OCI-LY1 (cell line): ENCODE measurements at regions not wholly inside any gene's neighbourhood (a gene's known extent, or its start where the extent isn't known, plus 50 kb on each side); places are given as distances from the start of the nearest gene placed in this dataset.

Experiments
- H2AFZ ChIP-seq: fragments of 200-600 bp; sonication (generic), shearing (Covaris generic); 2 replicates; pipeline ENCODE4 v1.6.0; 2014; ENCODE audit warnings: antibody characterized with exemption, mild to moderate bottlenecking, low read length
- H3F3A ChIP-seq: fragments of 200-600 bp; sonication (generic), shearing (Covaris generic); 2 replicates; pipeline ENCODE4 v1.6.0; 2014; ENCODE audit warnings: mild to moderate bottlenecking, antibody characterized with exemption, low read length, moderate library complexity; ENCODE audit not compliant: insufficient read depth
- H3K27ac ChIP-seq: fragments of 200-600 bp; sonication (generic); 2 replicates; pipeline ENCODE4 v1.5.1; 2014; ENCODE audit warnings: low read length, mixed run types, mild to moderate bottlenecking, low read depth; ENCODE audit not compliant: poor library complexity, severe bottlenecking
- H3K27me3 ChIP-seq: fragments of 200-600 bp; sonication (generic); 2 replicates; pipeline ENCODE4 v1.6.0; 2014; ENCODE audit warnings: antibody characterized with exemption, mild to moderate bottlenecking, low read length, moderate library complexity; ENCODE audit not compliant: insufficient read depth
- H3K36me3 ChIP-seq: fragments of 200-600 bp; sonication (generic); 2 replicates; pipeline ENCODE4 v1.6.1; 2014; ENCODE audit warnings: mild to moderate bottlenecking, antibody characterized with exemption, low read length, moderate library complexity, mixed read lengths; ENCODE audit not compliant: insufficient read depth
- H3K4me1 ChIP-seq: fragments of 200-600 bp; sonication (generic); 2 replicates; pipeline ENCODE4 v1.5.1; 2014; ENCODE audit warnings: mild to moderate bottlenecking, low read length, moderate library complexity; ENCODE audit not compliant: insufficient read depth, severe bottlenecking
- H3K4me2 ChIP-seq: fragments of 200-600 bp; sonication (generic), shearing (Covaris generic); 2 replicates; pipeline ENCODE4 v1.6.1; 2014; ENCODE audit warnings: low read length
- H3K4me3 ChIP-seq: fragments of 200-600 bp; sonication (generic); 2 replicates; pipeline ENCODE4 v1.5.1; 2014; ENCODE audit warnings: low read length, low read depth, mild to moderate bottlenecking, mixed read lengths; ENCODE audit not compliant: poor library complexity, severe bottlenecking
- H3K79me2 ChIP-seq: fragments of 200-600 bp; shearing (Covaris generic); 2 replicates; pipeline ENCODE4 v1.6.1; 2016; ENCODE audit warnings: mixed run types, low read length, mixed read lengths; ENCODE audit not compliant: insufficient read depth
- H3K9ac ChIP-seq: fragments of 200-600 bp; sonication (generic), shearing (Covaris generic); 2 replicates; pipeline ENCODE4 v1.6.1; 2014; ENCODE audit warnings: mild to moderate bottlenecking, low read length, mixed read lengths
- H3K9me2 ChIP-seq: fragments of 200-600 bp; sonication (generic), shearing (Covaris generic); 2 replicates; pipeline ENCODE4 v1.6.1; 2014; ENCODE audit warnings: low read depth, mild to moderate bottlenecking, low read length, mixed read lengths
- H3K9me3 ChIP-seq: fragments of 200-600 bp; shearing (Covaris generic); 2 replicates; pipeline ENCODE4 v1.6.1; 2014; ENCODE audit warnings: low read length, mixed read lengths
- H4K20me1 ChIP-seq: fragments of 200-600 bp; sonication (generic), shearing (Covaris generic); 2 replicates; pipeline ENCODE4 v1.6.0; 2016; ENCODE audit warnings: mild to moderate bottlenecking, low read length; ENCODE audit not compliant: insufficient read depth
- EZH2 ChIP-seq: fragments of 200-600 bp; sonication (generic), shearing (Covaris generic); IDR thresholded peaks from 2 replicates; pipeline ENCODE4 v1.8.0; 2017; ENCODE audit warnings: borderline replicate concordance, mixed run types, mild to moderate bottlenecking, antibody characterized with exemption, low read length, moderate library complexity, mixed read lengths
- TF ChIP-seq, protein P1 (sequence below): fragments of 200-600 bp; sonication (generic), shearing (Covaris generic); IDR thresholded peaks from 2 replicates; pipeline ENCODE4 v1.5.1; 2017; ENCODE audit warnings: mild to moderate bottlenecking, antibody characterized with exemption, low read length, moderate library complexity, mixed read lengths

DNA sequence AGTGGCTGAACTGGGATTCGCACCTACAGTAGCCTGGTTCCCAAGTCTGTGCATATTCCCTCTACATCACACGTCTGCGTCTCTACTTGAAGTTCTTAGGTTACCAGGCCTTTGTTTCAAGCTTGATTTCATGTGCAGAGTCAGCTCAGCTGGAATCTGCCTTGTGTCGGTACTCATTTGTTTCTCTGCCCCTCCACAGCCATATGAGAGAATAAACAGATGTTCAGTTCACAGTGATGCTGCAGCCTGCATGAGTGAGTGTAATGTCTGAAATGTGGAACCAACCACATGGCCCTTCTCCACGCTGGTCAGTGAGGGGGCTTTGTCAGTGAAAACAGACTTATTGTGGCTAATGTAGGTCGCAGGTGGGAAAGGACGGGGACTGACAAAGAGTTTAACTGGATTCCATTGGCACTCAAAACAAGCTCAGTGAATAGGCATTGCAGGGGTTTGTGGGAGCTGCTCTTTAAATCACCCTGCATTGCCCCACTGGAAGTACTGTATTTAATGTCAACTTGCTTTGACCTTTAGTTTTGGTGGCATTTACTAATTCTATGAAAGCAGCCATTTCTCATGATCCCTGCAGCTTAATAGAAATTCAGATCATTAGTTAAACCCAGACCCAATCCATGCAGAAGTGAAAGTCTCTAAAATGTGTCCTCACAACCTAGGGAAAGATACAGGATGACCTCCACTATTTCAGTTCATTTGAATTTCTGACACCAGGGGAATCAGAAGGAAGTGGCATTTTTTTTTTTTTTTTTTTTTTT, 136.4 kb upstream of the FAM78B start:
- Histone ChIP-seq H3K27ac (no peak overlapping the region), H3K4me2 (no peak overlapping the region), H3K27me3 (0 out of 2 replicates have a peak, but pooled peaks cover 3% of the 10 kb centered on the region), H2AFZ (no peak overlapping the region), H3K9ac (no peak overlapping the region), H3K36me3 (no peaks in the 10 kb centered on the region), H3K4me1 (no peaks in the 10 kb centered on the region), H3K9me3 (no peaks in the 10 kb centered on the region), H3F3A (no peaks in the 10 kb centered on the region), H3K79me2 (no peaks in the 10 kb centered on the region), H4K20me1 (no peaks in the 10 kb centered on the region), H3K4me3 (no peak overlapping the region), H3K9me2 (no peaks in the 10 kb centered on the region)
- no peak for TF ChIP-seq EZH2
- TF ChIP-seq, protein P1, sequence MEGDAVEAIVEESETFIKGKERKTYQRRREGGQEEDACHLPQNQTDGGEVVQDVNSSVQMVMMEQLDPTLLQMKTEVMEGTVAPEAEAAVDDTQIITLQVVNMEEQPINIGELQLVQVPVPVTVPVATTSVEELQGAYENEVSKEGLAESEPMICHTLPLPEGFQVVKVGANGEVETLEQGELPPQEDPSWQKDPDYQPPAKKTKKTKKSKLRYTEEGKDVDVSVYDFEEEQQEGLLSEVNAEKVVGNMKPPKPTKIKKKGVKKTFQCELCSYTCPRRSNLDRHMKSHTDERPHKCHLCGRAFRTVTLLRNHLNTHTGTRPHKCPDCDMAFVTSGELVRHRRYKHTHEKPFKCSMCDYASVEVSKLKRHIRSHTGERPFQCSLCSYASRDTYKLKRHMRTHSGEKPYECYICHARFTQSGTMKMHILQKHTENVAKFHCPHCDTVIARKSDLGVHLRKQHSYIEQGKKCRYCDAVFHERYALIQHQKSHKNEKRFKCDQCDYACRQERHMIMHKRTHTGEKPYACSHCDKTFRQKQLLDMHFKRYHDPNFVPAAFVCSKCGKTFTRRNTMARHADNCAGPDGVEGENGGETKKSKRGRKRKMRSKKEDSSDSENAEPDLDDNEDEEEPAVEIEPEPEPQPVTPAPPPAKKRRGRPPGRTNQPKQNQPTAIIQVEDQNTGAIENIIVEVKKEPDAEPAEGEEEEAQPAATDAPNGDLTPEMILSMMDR, result no peak

DNA sequence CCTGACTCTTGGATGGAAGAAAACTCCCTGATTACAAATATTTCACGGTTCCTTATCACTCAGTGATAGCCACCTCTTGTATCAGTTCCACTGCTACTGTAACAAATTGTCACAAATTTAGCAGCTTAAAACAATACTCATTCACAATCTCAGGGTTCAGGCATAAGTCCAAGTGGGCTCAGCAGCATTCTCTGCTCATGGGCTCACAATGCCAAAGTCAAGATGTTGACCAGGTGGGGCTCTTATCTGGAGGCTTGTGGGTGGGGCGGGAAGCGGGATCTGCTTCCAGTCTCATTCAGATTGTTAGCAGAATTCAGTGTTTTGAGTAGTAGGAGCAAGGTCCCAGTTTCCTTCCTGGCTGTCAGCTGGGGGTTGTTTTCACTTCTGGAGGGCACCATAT, 137.3 kb upstream of the FAM78B start:
- H3F3A ChIP-seq, result no peaks in the 10 kb centered on the region
- H4K20me1 ChIP-seq, result no peaks in the 10 kb centered on the region
- no peak overlapping the region for H3K4me2 ChIP-seq
- H2AFZ ChIP-seq, result no peak overlapping the region
- H3K27ac ChIP-seq, result no peak overlapping the region
- no peak overlapping the region for H3K9ac ChIP-seq
- H3K9me3 ChIP-seq, result no peaks in the 10 kb centered on the region
- TF ChIP-seq EZH2, result no peak
- TF ChIP-seq, protein P1, result no peak
- H3K79me2 ChIP-seq, result no peaks in the 10 kb centered on the region
- 0 out of 2 replicates have a peak, but pooled peaks cover 3% of the 10 kb centered on the region for H3K27me3 ChIP-seq
- no peak overlapping the region for H3K4me3 ChIP-seq
- no peaks in the 10 kb centered on the region for H3K36me3 ChIP-seq
- H3K4me1 ChIP-seq, result no peaks in the 10 kb centered on the region
- no peaks in the 10 kb centered on the region for H3K9me2 ChIP-seq

DNA sequence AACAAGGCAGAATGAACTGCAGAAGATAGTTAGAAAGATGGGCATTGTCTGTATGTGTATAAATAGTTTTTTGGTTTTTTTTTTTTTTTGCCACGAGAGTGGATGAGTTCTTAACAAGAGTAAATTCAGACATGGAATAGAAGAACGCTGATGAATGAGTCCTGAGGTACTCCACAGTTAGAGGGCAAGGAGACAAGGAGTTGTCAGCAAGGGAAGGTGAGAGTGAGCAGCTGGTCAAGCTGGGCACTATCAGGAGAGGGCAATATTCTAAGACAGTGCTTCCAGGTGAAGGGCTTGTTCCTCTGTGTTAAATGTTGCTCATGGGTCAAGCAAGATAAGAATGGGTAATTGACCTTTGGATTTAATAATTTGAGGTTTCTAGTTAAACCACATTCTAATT, 138.6 kb upstream of the FAM78B start:
- H3K79me2 ChIP-seq, result no peaks in the 10 kb centered on the region
- no peaks in the 10 kb centered on the region for H3K9me3 ChIP-seq
- H3K27ac ChIP-seq, result no peak overlapping the region
- H3K36me3 ChIP-seq, result no peaks in the 10 kb centered on the region
- H3K9ac ChIP-seq, result no peak overlapping the region
- 0 out of 2 replicates have a peak, but pooled peaks cover 3% of the 10 kb centered on the region for H3K27me3 ChIP-seq
- H3K4me2 ChIP-seq, result no peak overlapping the region
- H3K4me1 ChIP-seq, result no peaks in the 10 kb centered on the region
- TF ChIP-seq, protein P1, result no peak
- no peak for TF ChIP-seq EZH2
- no peaks in the 10 kb centered on the region for H3K9me2 ChIP-seq
- H3K4me3 ChIP-seq, result no peak overlapping the region
- no peaks in the 10 kb centered on the region for H4K20me1 ChIP-seq
- H2AFZ ChIP-seq, result no peak overlapping the region
- H3F3A ChIP-seq, result no peaks in the 10 kb centered on the region
